WTC11 (cell line): ENCODE measurements at regions not wholly inside any gene's neighbourhood (a gene's known extent, or its start where the extent isn't known, plus 50 kb on each side); places are given as distances from the start of the nearest gene placed in this dataset.

Experiments used
- ATAC-seq: fragments of 200-7000 bp; cut with Tn5 transposase; 2 replicates; pipeline ENCODE4 v1.10.0; 2021; ENCODE audit warnings: mild to moderate bottlenecking, moderate library complexity
- CTCF ChIA-PET: fragments of 300-600 bp; sonication (Branson Sonifier 250); formaldehyde crosslinking; loops from one replicate; lab custom pipeline; 2021; ENCODE audit warnings: antibody characterized with exemption; lab: Charles Lee
- POLR2A ChIA-PET: fragments of 350-600 bp; sonication (Branson Sonifier 250); formaldehyde crosslinking; loops from one replicate; lab custom pipeline; 2021; ENCODE audit warnings: antibody characterized with exemption; lab: Charles Lee
- DNase-seq: peaks from one replicate; pipeline ENCODE4 v3.0.0; 2021; ENCODE audit warnings: low spot score
- H3K27ac Mint-ChIP-seq: 2 replicates; pipeline ENCODE4 v1.8.0; 2021; ENCODE audit warnings: mixed read lengths
- H3K27me3 Mint-ChIP-seq: 2 replicates; pipeline ENCODE4 v1.8.0; 2021; ENCODE audit warnings: low read depth, mild to moderate bottlenecking, moderate library complexity, mixed read lengths
- H3K36me3 Mint-ChIP-seq: 2 replicates; pipeline ENCODE4 v1.8.0; 2021; ENCODE audit warnings: mixed read lengths
- H3K4me1 Mint-ChIP-seq: 2 replicates; pipeline ENCODE4 v1.8.0; 2022; ENCODE audit warnings: mixed read lengths
- H3K4me3 Mint-ChIP-seq: 2 replicates; pipeline ENCODE4 v1.8.0; 2021; ENCODE audit warnings: mild to moderate bottlenecking, moderate library complexity, mixed read lengths
- H3K9me3 Mint-ChIP-seq: 2 replicates; pipeline ENCODE4 v1.8.0; 2021; ENCODE audit warnings: mixed read lengths
- ATF2 ChIP-seq: sonication (generic); formaldehyde crosslinking; IDR thresholded peaks from 2 replicates; pipeline ENCODE4 v1.8.1; 2022; ENCODE audit warnings: low read depth, missing genetic modification reagents, borderline replicate concordance
- CREB1 ChIP-seq: sonication (generic); formaldehyde crosslinking; IDR thresholded peaks from 2 replicates; pipeline ENCODE4 v1.8.0; 2023; ENCODE audit warnings: mild to moderate bottlenecking, missing genetic modification reagents
- E2F5 ChIP-seq: sonication (generic); formaldehyde crosslinking; IDR thresholded peaks from 2 replicates; pipeline ENCODE4 v1.8.1; 2022; ENCODE audit warnings: mild to moderate bottlenecking, moderate library complexity, missing genetic modification reagents
- FOXP1 ChIP-seq: sonication (generic); formaldehyde crosslinking; IDR thresholded peaks from 2 replicates; pipeline ENCODE4 v1.8.0; 2022; ENCODE audit warnings: missing genetic modification reagents, mild to moderate bottlenecking, moderate library complexity, borderline replicate concordance
- KAT7 ChIP-seq: sonication (generic); formaldehyde crosslinking; IDR thresholded peaks from 2 replicates; pipeline ENCODE4 v1.8.1; 2023; ENCODE audit warnings: missing genetic modification reagents, mild to moderate bottlenecking, borderline replicate concordance
- NFE2L1 ChIP-seq: sonication (generic); formaldehyde crosslinking; IDR thresholded peaks from 2 replicates; pipeline ENCODE4 v1.8.1; 2023; ENCODE audit warnings: missing genetic modification reagents
- NR1H2 ChIP-seq: sonication (generic); formaldehyde crosslinking; IDR thresholded peaks from 2 replicates; pipeline ENCODE4 v1.9.0; 2021; ENCODE audit warnings: mild to moderate bottlenecking, moderate library complexity, missing genetic modification reagents
- NR3C1 ChIP-seq: sonication (generic); formaldehyde crosslinking; conservative IDR thresholded peaks from 2 replicates; pipeline ENCODE4 v1.8.1; 2023; ENCODE audit warnings: low read depth, mild to moderate bottlenecking, missing genetic modification reagents
- RELA ChIP-seq: sonication (generic); formaldehyde crosslinking; IDR thresholded peaks from 2 replicates; pipeline ENCODE4 v1.8.1; 2022; ENCODE audit warnings: missing genetic modification reagents, mild to moderate bottlenecking, borderline replicate concordance
- TEAD4 ChIP-seq: sonication (generic); formaldehyde crosslinking; IDR thresholded peaks from 2 replicates; pipeline ENCODE4 v1.8.0; 2022; ENCODE audit warnings: mild to moderate bottlenecking, missing genetic modification reagents
- ZNF416 ChIP-seq: fragments of 250-450 bp; sonication (Bioruptor Pico); IDR thresholded peaks from 2 replicates; pipeline ENCODE4 v1.9.0; 2021; ENCODE audit warnings: mild to moderate bottlenecking, inconsistent platforms
- ZNF423 ChIP-seq: fragments of 250-450 bp; sonication (Bioruptor Pico); IDR thresholded peaks from 2 replicates; pipeline ENCODE4 v2.1.2; 2022; ENCODE audit warnings: mild to moderate bottlenecking, moderate library complexity
- ZSCAN18 ChIP-seq: fragments of 250-450 bp; sonication (Bioruptor Pico); IDR thresholded peaks from 2 replicates; pipeline ENCODE4 v2.1.2; 2022; ENCODE audit warnings: mild to moderate bottlenecking, moderate library complexity
- TF ChIP-seq, protein P1 (sequence below): fragments of 200-600 bp; IDR thresholded peaks from 2 replicates; pipeline ENCODE4 v1.8.0; 2022; ENCODE audit warnings: antibody characterized with exemption
- TF ChIP-seq, protein P2 (sequence below): fragments of 250-450 bp; sonication (Bioruptor Pico); IDR thresholded peaks from 2 replicates; pipeline ENCODE4 v1.8.0; 2021; ENCODE audit warnings: mild to moderate bottlenecking
- TF ChIP-seq, protein P3 (sequence below): fragments of 250-450 bp; sonication (Bioruptor Pico); IDR thresholded peaks from 2 replicates; pipeline ENCODE4 v1.9.0; 2021; ENCODE audit warnings: mild to moderate bottlenecking
- TF ChIP-seq, protein P4 (sequence below): fragments of 250-450 bp; sonication (Bioruptor Pico); IDR thresholded peaks from 2 replicates; pipeline ENCODE4 v1.9.0; 2021; ENCODE audit warnings: mild to moderate bottlenecking
- TF ChIP-seq, protein P5 (sequence below): sonication (generic); formaldehyde crosslinking; IDR thresholded peaks from 2 replicates; pipeline ENCODE4 v1.8.1; 2023; ENCODE audit warnings: mild to moderate bottlenecking, missing genetic modification reagents, moderate library complexity

GRCh38 chr5:161040818-161041217, 188.8 kb upstream of the ATP10B start:
- TF ChIP-seq KAT7 (CRISPR knock-in tag): no peak
- no peak for TF ChIP-seq CREB1 (CRISPR knock-in tag)
- no peak for TF ChIP-seq ZNF416 (CRISPR knock-in tag)
- TF ChIP-seq ATF2 (CRISPR knock-in tag): no peak
- no peak for TF ChIP-seq TEAD4
- TF ChIP-seq, protein P1, sequence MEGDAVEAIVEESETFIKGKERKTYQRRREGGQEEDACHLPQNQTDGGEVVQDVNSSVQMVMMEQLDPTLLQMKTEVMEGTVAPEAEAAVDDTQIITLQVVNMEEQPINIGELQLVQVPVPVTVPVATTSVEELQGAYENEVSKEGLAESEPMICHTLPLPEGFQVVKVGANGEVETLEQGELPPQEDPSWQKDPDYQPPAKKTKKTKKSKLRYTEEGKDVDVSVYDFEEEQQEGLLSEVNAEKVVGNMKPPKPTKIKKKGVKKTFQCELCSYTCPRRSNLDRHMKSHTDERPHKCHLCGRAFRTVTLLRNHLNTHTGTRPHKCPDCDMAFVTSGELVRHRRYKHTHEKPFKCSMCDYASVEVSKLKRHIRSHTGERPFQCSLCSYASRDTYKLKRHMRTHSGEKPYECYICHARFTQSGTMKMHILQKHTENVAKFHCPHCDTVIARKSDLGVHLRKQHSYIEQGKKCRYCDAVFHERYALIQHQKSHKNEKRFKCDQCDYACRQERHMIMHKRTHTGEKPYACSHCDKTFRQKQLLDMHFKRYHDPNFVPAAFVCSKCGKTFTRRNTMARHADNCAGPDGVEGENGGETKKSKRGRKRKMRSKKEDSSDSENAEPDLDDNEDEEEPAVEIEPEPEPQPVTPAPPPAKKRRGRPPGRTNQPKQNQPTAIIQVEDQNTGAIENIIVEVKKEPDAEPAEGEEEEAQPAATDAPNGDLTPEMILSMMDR: no peak
- ChIA-PET POLR2A (no interaction called here), CTCF (no interaction called here)
- Mint-ChIP-seq H3K27ac (no peak overlapping the region), H3K9me3 (peaks cover 21% of the 10 kb centered on the region), H3K4me1 (peaks cover 6% of the 10 kb centered on the region), H3K4me3 (no peak overlapping the region), H3K36me3 (no peaks in the 10 kb centered on the region; the same call in 1 of the 2 replicates), H3K27me3 (no peaks in the 10 kb centered on the region)
- ATAC-seq (no peak), DNase-seq (no peak)

DNA sequence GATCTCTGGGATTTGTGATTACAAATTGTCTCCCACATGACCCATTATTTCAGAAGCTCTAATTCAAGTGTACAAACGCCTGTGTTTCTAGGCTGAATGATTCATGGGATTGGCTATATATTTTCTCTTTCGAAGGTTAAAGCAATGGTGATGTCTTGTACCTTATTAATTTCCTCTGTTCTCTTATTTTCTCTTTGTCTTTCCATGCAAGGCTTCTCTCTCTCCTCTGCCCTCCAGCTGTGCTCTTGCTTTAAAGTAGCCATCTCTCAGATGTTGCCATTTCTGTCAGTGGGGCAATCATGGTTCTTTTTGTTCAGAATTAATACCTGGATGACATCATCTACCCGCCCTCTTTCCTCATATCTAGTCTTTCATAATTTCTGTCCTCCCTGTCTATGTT, 184.3 kb upstream of the ATP10B start:
- Mint-ChIP-seq H3K4me3 (no peak overlapping the region), H3K36me3 (no peaks in the 10 kb centered on the region; the same call in 1 of the 2 replicates), H3K27me3 (no peaks in the 10 kb centered on the region), H3K4me1 (peaks cover 3% of the 10 kb centered on the region; the same call in 1 of the 2 replicates), H3K9me3 (peaks cover 14% of the 10 kb centered on the region), H3K27ac (no peak overlapping the region)
- DNase-seq: no peak
- POLR2A ChIA-PET: no interaction called here
- CTCF ChIA-PET: no interaction called here
- no peak for TF ChIP-seq NR3C1
- no peak for TF ChIP-seq E2F5 (CRISPR knock-in tag)
- TF ChIP-seq ZNF423 (CRISPR knock-in tag): no peak
- TF ChIP-seq NFE2L1 (CRISPR knock-in tag): no peak
- TF ChIP-seq, protein P2, sequence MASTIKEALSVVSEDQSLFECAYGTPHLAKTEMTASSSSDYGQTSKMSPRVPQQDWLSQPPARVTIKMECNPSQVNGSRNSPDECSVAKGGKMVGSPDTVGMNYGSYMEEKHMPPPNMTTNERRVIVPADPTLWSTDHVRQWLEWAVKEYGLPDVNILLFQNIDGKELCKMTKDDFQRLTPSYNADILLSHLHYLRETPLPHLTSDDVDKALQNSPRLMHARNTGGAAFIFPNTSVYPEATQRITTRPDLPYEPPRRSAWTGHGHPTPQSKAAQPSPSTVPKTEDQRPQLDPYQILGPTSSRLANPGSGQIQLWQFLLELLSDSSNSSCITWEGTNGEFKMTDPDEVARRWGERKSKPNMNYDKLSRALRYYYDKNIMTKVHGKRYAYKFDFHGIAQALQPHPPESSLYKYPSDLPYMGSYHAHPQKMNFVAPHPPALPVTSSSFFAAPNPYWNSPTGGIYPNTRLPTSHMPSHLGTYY (CRISPR knock-in tag): no peak
- TF ChIP-seq RELA: no peak
- no peak for TF ChIP-seq ZSCAN18 (CRISPR knock-in tag)
- TF ChIP-seq, protein P3, sequence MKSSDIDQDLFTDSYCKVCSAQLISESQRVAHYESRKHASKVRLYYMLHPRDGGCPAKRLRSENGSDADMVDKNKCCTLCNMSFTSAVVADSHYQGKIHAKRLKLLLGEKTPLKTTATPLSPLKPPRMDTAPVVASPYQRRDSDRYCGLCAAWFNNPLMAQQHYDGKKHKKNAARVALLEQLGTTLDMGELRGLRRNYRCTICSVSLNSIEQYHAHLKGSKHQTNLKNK: no peak
- TF ChIP-seq, protein P4, sequence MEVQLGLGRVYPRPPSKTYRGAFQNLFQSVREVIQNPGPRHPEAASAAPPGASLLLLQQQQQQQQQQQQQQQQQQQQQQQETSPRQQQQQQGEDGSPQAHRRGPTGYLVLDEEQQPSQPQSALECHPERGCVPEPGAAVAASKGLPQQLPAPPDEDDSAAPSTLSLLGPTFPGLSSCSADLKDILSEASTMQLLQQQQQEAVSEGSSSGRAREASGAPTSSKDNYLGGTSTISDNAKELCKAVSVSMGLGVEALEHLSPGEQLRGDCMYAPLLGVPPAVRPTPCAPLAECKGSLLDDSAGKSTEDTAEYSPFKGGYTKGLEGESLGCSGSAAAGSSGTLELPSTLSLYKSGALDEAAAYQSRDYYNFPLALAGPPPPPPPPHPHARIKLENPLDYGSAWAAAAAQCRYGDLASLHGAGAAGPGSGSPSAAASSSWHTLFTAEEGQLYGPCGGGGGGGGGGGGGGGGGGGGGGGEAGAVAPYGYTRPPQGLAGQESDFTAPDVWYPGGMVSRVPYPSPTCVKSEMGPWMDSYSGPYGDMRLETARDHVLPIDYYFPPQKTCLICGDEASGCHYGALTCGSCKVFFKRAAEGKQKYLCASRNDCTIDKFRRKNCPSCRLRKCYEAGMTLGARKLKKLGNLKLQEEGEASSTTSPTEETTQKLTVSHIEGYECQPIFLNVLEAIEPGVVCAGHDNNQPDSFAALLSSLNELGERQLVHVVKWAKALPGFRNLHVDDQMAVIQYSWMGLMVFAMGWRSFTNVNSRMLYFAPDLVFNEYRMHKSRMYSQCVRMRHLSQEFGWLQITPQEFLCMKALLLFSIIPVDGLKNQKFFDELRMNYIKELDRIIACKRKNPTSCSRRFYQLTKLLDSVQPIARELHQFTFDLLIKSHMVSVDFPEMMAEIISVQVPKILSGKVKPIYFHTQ (CRISPR knock-in tag): no peak
- TF ChIP-seq NR1H2 (CRISPR knock-in tag): no peak
- no peak for TF ChIP-seq FOXP1 (CRISPR knock-in tag)
- TF ChIP-seq, protein P5, sequence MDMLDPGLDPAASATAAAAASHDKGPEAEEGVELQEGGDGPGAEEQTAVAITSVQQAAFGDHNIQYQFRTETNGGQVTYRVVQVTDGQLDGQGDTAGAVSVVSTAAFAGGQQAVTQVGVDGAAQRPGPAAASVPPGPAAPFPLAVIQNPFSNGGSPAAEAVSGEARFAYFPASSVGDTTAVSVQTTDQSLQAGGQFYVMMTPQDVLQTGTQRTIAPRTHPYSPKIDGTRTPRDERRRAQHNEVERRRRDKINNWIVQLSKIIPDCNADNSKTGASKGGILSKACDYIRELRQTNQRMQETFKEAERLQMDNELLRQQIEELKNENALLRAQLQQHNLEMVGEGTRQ: no peak
- no peak for ATAC-seq
